ENCODE measurements at regions not wholly inside any gene's neighbourhood (a gene's known extent, or its start where the extent isn't known, plus 50 kb on each side); places are given as distances from the start of the nearest gene placed in this dataset.

DNA sequence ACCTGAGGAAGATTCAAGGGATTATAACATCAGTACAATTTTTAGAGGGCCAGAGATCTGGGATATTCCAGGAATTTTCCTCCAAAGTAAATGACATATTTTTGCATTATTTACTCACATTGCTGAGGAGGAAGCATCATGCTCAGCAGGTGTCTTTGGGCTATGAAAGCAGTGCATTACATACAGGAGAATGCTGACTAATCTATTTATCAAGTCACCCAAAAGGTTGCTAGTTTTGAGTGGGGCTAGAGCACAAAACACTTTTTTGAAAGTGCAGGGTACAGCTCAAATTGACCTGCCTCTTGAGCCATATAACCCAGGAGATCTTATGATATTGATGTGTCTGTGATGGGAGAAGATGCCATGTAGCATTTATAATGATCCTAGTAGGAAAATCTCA is 603.1 kb downstream of the POM121L12 start:
- H3K4me1 Mint-ChIP-seq: peaks cover 19% of the 10 kb centered on the region
- H3K4me3 Mint-ChIP-seq: no peak overlapping the region
- DNase-seq (ENCODE audit: low spot score) (no peak), ATAC-seq (no peak)
- no peaks in the 10 kb centered on the region for H3K27me3 Mint-ChIP-seq (ENCODE audit: low read depth)
- peaks cover 31% of the 10 kb centered on the region for H3K36me3 Mint-ChIP-seq
- TF ChIP-seq PRDM15 (CRISPR knock-in tag; IDR thresholded peaks at IDR 0.05) (no peak), NR1H2 (CRISPR knock-in tag; IDR thresholded peaks at IDR 0.05) (no peak), ZNF671 (CRISPR knock-in tag; IDR thresholded peaks at IDR 0.05) (no peak), CTCF (IDR thresholded peaks at IDR 0.05) (no peak), SOX15 (CRISPR knock-in tag; IDR thresholded peaks at IDR 0.05) (no peak), SMAD3 (CRISPR knock-in tag; IDR thresholded peaks at IDR 0.05; ENCODE audit: borderline replicate concordance) (no peak), ESRRA (CRISPR knock-in tag; IDR thresholded peaks at IDR 0.05; ENCODE audit: borderline replicate concordance) (no peak), FOXP4 (CRISPR knock-in tag; IDR thresholded peaks at IDR 0.05) (no peak)
- TF ChIP-seq, protein P1, sequence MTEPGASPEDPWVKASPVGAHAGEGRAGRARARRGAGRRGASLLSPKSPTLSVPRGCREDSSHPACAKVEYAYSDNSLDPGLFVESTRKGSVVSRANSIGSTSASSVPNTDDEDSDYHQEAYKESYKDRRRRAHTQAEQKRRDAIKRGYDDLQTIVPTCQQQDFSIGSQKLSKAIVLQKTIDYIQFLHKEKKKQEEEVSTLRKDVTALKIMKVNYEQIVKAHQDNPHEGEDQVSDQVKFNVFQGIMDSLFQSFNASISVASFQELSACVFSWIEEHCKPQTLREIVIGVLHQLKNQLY (CRISPR knock-in tag; IDR thresholded peaks at IDR 0.05): no peak
- peaks cover 37% of the 10 kb centered on the region for H3K9me3 Mint-ChIP-seq
- CTCF ChIA-PET: no interaction called here
- H3K27ac Mint-ChIP-seq: no peak overlapping the region
- POLR2A ChIA-PET: no interaction called here

- no peak overlapping the region for H3K27ac Mint-ChIP-seq
- TF ChIP-seq E2F1 (CRISPR knock-in tag; IDR thresholded peaks at IDR 0.05): no peak
- no peak for TF ChIP-seq FOXP1 (CRISPR knock-in tag; IDR thresholded peaks at IDR 0.05; ENCODE audit: borderline replicate concordance)
- no peak for TF ChIP-seq FOXK1 (CRISPR knock-in tag; IDR thresholded peaks at IDR 0.05)
- no peak for TF ChIP-seq ZNF416 (CRISPR knock-in tag; IDR thresholded peaks at IDR 0.05)
- no peak for TF ChIP-seq ZBTB21 (CRISPR knock-in tag; IDR thresholded peaks at IDR 0.05; ENCODE audit: borderline replicate concordance)
- no peak for TF ChIP-seq HMGXB4 (CRISPR knock-in tag; IDR thresholded peaks at IDR 0.05)
- TF ChIP-seq NFYB (CRISPR knock-in tag; conservative IDR thresholded peaks at IDR 0.05; ENCODE audit: low read depth): no peak
- TF ChIP-seq CTCF (IDR thresholded peaks at IDR 0.05): no peak
- TF ChIP-seq ZNF396 (CRISPR knock-in tag; IDR thresholded peaks at IDR 0.05; ENCODE audit: borderline replicate concordance): no peak
- TF ChIP-seq AR (CRISPR knock-in tag; IDR thresholded peaks at IDR 0.05): no peak
- TF ChIP-seq NR3C1 (CRISPR knock-in tag; conservative IDR thresholded peaks at IDR 0.05; ENCODE audit: low read depth): no peak
- no peak for TF ChIP-seq ZNF232 (CRISPR knock-in tag; IDR thresholded peaks at IDR 0.05)
These were observed 605.7 kb downstream of the POM121L12 start for GRCh38 chr7:53641091-53641490.

More at GRCh38 chr7:53641091-53641490, 605.7 kb downstream of the POM121L12 start:
- no peak for ATAC-seq
- Mint-ChIP-seq H3K4me3 (no peak overlapping the region), H3K4me1 (peaks cover 36% of the 10 kb centered on the region), H3K36me3 (peaks cover 21% of the 10 kb centered on the region), H3K9me3 (peaks cover 30% of the 10 kb centered on the region), H3K27me3 (ENCODE audit: low read depth) (no peaks in the 10 kb centered on the region)
- POLR2A ChIA-PET: no interaction called here
- DNase-seq (ENCODE audit: low spot score): no peak
- CTCF ChIA-PET: no interaction called here

Data from WTC11 (cell line).